Gastroesophageal sphincter (tissue), 4 donors: ENCODE measurements at regions not wholly inside any gene's neighbourhood (a gene's known extent, or its start where the extent isn't known, plus 50 kb on each side); places are given as distances from the start of the nearest gene placed in this dataset.
"Not testable (repeated sequence)": the region's sequence is repeated elsewhere in the genome, so short reads cannot be mapped to it uniquely, and the experiment has no call there.

Experiments
- ATAC-seq: fragments of 150-250 bp; one replicate; pipeline ENCODE4 v1.9.1; 2016; ENCODE audit warnings: mild to moderate bottlenecking, moderate library complexity
- H3K27ac ChIP-seq, 4 donors: fragments of 200-600 bp; sonication (generic) in 3 of 4; 1 replicate in 3 of 4; 2 replicates in 1 of 4; pipeline ENCODE4 v1.5.1; 2016 to 2019
- H3K27me3 ChIP-seq: fragments of 200-600 bp; sonication (generic); one replicate; pipeline ENCODE4 v1.5.1; 2019
- H3K36me3 ChIP-seq, 2 donors: fragments of 200-600 bp; sonication (generic); one replicate each; pipeline ENCODE4 v1.5.1; 2019; ENCODE audit warnings: control low read depth in 1 of 2
- H3K4me1 ChIP-seq, 3 donors: fragments of 200-600 bp; sonication (generic); 1 replicate in 2 of 3; 2 replicates in 1 of 3; pipeline ENCODE4 v1.5.1; 2016 to 2019; ENCODE audit warnings: control low read depth in 2 of 3
- H3K4me3 ChIP-seq, 2 donors: fragments of 200-600 bp; sonication (generic); one replicate each; pipeline ENCODE4 v1.5.1; 2019; ENCODE audit warnings: mild to moderate bottlenecking in 1 of 2, moderate library complexity in 1 of 2
- H3K9me3 ChIP-seq, 3 donors: fragments of 200-600 bp; sonication (generic); one replicate each; pipeline ENCODE4 v1.5.1; 2017 to 2019; ENCODE audit warnings: control low read depth in 2 of 3
- CTCF ChIP-seq, 4 experiments: fragments of 200-600 bp in 2 of 4; fragments of 450-650 bp in 2 of 4; sonication (generic) in 1 of 4; IDR thresholded peaks; one replicate each; pipeline ENCODE4 v1.5.1; 2017 to 2019; ENCODE audit warnings: antibody characterized with exemption in 4 of 4, mild to moderate bottlenecking in 2 of 4, moderate library complexity in 2 of 4
- EP300 ChIP-seq: sonication (generic); formaldehyde crosslinking; IDR thresholded peaks from one replicate; pipeline ENCODE4 v1.6.1; 2017; ENCODE audit warnings: antibody characterized with exemption, mild to moderate bottlenecking
- POLR2A ChIP-seq, 2 donors: fragments of 450-650 bp; IDR thresholded peaks; one replicate each; pipeline ENCODE4 v1.6.1; 2017; ENCODE audit warnings: antibody characterized with exemption in 2 of 2, mild to moderate bottlenecking in 2 of 2, moderate library complexity in 1 of 2
- POLR2AphosphoS5 ChIP-seq: sonication (generic); formaldehyde crosslinking; IDR thresholded peaks from one replicate; pipeline ENCODE4 v1.6.1; 2017; ENCODE audit warnings: antibody characterized with exemption
- WGBS, 2 donors: methylation state at CpG; one replicate each; pipeline ENCODE4 v1.1.5; 2018; ENCODE audit warnings: low coverage in 1 of 2; 5-methylcytosine and 5-hydroxymethylcytosine counted together

GRCh38 chr9:95710446-95710845 is 165.0 kb upstream of the ERCC6L2 start:
- Histone ChIP-seq H3K27ac (no peak overlapping the region), H3K36me3 (no peaks in the 10 kb centered on the region), H3K4me1 (no peaks in the 10 kb centered on the region), H3K9me3 (no peaks in the 10 kb centered on the region), H3K27me3 (no peaks in the 10 kb centered on the region), H3K4me3 (no peak overlapping the region)
- 89 to 100% methylated on average over 3 of the region's 8 CpGs for WGBS, 2 donors
- no peak for ATAC-seq
- TF ChIP-seq POLR2A (IDR thresholded peaks at IDR 0.05): no peak
- TF ChIP-seq EP300: no peak
- TF ChIP-seq POLR2AphosphoS5: no peak

- Histone ChIP-seq H3K4me3 (no peak overlapping the region), H3K9me3 (no peaks in the 10 kb centered on the region), H3K4me1 (no peaks in the 10 kb centered on the region), H3K27ac (no peak overlapping the region), H3K36me3 (no peaks in the 10 kb centered on the region), H3K27me3 (no peaks in the 10 kb centered on the region)
- TF ChIP-seq CTCF (IDR thresholded peaks at IDR 0.05) (no peak), POLR2A (IDR thresholded peaks at IDR 0.05) (no peak), EP300 (no peak)
- 78 to 86% methylated on average over 1 of the region's 1 CpG for WGBS, 2 donors
- ATAC-seq: no peak
Observed at GRCh38 chr9:95696701-95697100, 178.8 kb upstream of the ERCC6L2 start.

- H3K27ac ChIP-seq: no peak overlapping the region
- no peak overlapping the region for H3K4me3 ChIP-seq
- 57 to 74% methylated on average over 3 of the region's 4 CpGs for WGBS, 2 donors
- H3K27me3 ChIP-seq: no peaks in the 10 kb centered on the region
- TF ChIP-seq EP300 (no peak), POLR2A (IDR thresholded peaks at IDR 0.05) (no peak), POLR2AphosphoS5 (no peak), CTCF (IDR thresholded peaks at IDR 0.05) (no peak)
- H3K9me3 ChIP-seq: no peaks in the 10 kb centered on the region
- no peaks in the 10 kb centered on the region for H3K36me3 ChIP-seq
- no peaks in the 10 kb centered on the region for H3K4me1 ChIP-seq
- no peak for ATAC-seq
Observed at GRCh38 chr9:95691435-95691834, 174.7 kb upstream of the PTCH1 start.

GRCh38 chr9:95689669-95690068 is 172.9 kb upstream of the PTCH1 start:
- Histone ChIP-seq H3K9me3 (no peaks in the 10 kb centered on the region), H3K4me3 (no peak overlapping the region), H3K27me3 (no peaks in the 10 kb centered on the region), H3K4me1 (no peaks in the 10 kb centered on the region), H3K36me3 (no peaks in the 10 kb centered on the region), H3K27ac (no peak overlapping the region)
- TF ChIP-seq EP300 (no peak), CTCF (IDR thresholded peaks at IDR 0.05) (no peak), POLR2A (IDR thresholded peaks at IDR 0.05) (no peak)
- 100% methylated on average over 1 to 2 of the region's 2 CpGs for WGBS, 2 donors
- ATAC-seq: no peak

GRCh38 chr9:95684516-95684915 is 167.7 kb upstream of the PTCH1 start:
- WGBS, 2 donors: 86 to 93% methylated on average over 2 of the region's 2 CpGs
- H3K27ac ChIP-seq: no peak overlapping the region
- H3K27me3 ChIP-seq: no peaks in the 10 kb centered on the region
- H3K36me3 ChIP-seq: no peaks in the 10 kb centered on the region
- no peak for TF ChIP-seq CTCF (IDR thresholded peaks at IDR 0.05)
- no peak for TF ChIP-seq POLR2A (IDR thresholded peaks at IDR 0.05)
- TF ChIP-seq POLR2AphosphoS5: no peak
- TF ChIP-seq EP300: no peak
- no peaks in the 10 kb centered on the region for H3K9me3 ChIP-seq
- no peaks in the 10 kb centered on the region for H3K4me1 ChIP-seq
- no peak overlapping the region for H3K4me3 ChIP-seq
- no peak for ATAC-seq

- not testable (repeated sequence) for H3K27ac ChIP-seq, ATAC-seq, H3K9me3 ChIP-seq, H3K4me1 ChIP-seq, H3K27me3 ChIP-seq, H3K36me3 ChIP-seq, H3K4me3 ChIP-seq
- 100% methylated on average over 3 of the region's 26 CpGs; no CpG with 5 or more reads in 1 of the 2 donors for WGBS, 2 donors
Observed at GRCh38 chr9:95680306-95680705, 163.5 kb upstream of the PTCH1 start.
